K562 (cell line): ENCODE measurements at regions not wholly inside any gene's neighbourhood (a gene's known extent, or its start where the extent isn't known, plus 50 kb on each side); places are given as distances from the start of the nearest gene placed in this dataset.

Experiments used
- ATAC-seq: fragments of 200-7000 bp; cut with Tn5 transposase; 3 replicates; pipeline ENCODE4 v1.9.1; 2020; ENCODE audit warnings: moderate library complexity
- BruUV-seq: library from RNA; stranded (reverse); fragments of 400-500 nt; replicated peaks from 2 replicates; lab custom pipeline; 2021; lab: Mats Ljungman, UMichigan
- CTCF ChIA-PET: fragments of 300-600 bp; formaldehyde crosslinking; extraction: SDS; loops from one replicate; lab custom pipeline; 2021; ENCODE audit warnings: low intra/inter-chr PET ratio; lab: Yijun Ruan, JAX
- POLR2A ChIA-PET: fragments of 300-600, 350-650 bp; sonication (Branson Sonifier 250); formaldehyde crosslinking; extraction: SDS; loops from one replicate; lab custom pipeline; 2021; ENCODE audit warnings: antibody characterized with exemption, inconsistent platforms; lab: Yijun Ruan, JAX
- DNase-seq, 4 experiments: peaks; one replicate each; pipeline versions ENCODE4 v3.0.0 to v3.0.0-alpha.2; 2011 to 2018; ENCODE audit warnings: low spot score in 3 of 4, mixed read lengths in 3 of 4; ENCODE audit errors: extremely low read depth in 1 of 4
- FAIRE-seq: peaks from 2 replicates; lab custom pipeline; 2011; peaks lifted over from hg19 to GRCh38; lab: Jason Lieb, UNC
- H2AFZ ChIP-seq: 2 replicates; pipeline ENCODE4 v1.6.0; 2011; ENCODE audit warnings: low read depth, low read length, control low read depth, inconsistent platforms
- H3K27ac ChIP-seq: fragments of 200-600 bp; 3 replicates; pipeline ENCODE4 v1.8.0; 2011; ENCODE audit warnings: low read depth, mild to moderate bottlenecking, control low read depth, inconsistent platforms, low read length, moderate library complexity, mixed read lengths; ENCODE audit errors: extremely low read depth
- H3K27me3 ChIP-seq, 2 experiments: fragments of 300-600 bp in 1 of 2; 2 replicates in 1 of 2; 3 replicates in 1 of 2; pipeline versions ENCODE4 v1.6.0 to v1.8.0; 2011; ENCODE audit warnings: inconsistent platforms in 2 of 2, low read length in 2 of 2, mild to moderate bottlenecking in 1 of 2, mixed read lengths in 1 of 2, moderate library complexity in 1 of 2; ENCODE audit not compliant: control insufficient read depth in 2 of 2, insufficient read depth in 2 of 2
- H3K36me3 ChIP-seq: fragments of 300-600 bp; 3 replicates; pipeline ENCODE4 v1.8.0; 2011; ENCODE audit warnings: mild to moderate bottlenecking, low read length, inconsistent platforms; ENCODE audit not compliant: control insufficient read depth, insufficient read depth
- H3K4me1 ChIP-seq, 2 experiments: fragments of 200-600 bp in 1 of 2; replicated peaks in 1 of 2; 2 replicates in 1 of 2; 3 replicates in 1 of 2; pipeline versions ENCODE4 v1.5.1 to v1.8.0; 2011; ENCODE audit warnings: inconsistent platforms in 2 of 2, low read length in 2 of 2, mild to moderate bottlenecking in 1 of 2, mixed read lengths in 1 of 2, moderate library complexity in 1 of 2; ENCODE audit not compliant: control insufficient read depth in 2 of 2, insufficient read depth in 2 of 2
- H3K4me2 ChIP-seq: 2 replicates; pipeline ENCODE4 v1.6.1; 2011; ENCODE audit warnings: low read length, control low read depth, inconsistent platforms, mixed read lengths; ENCODE audit not compliant: insufficient read depth
- H3K4me3 ChIP-seq: fragments of 200-600 bp; sonication (generic), shearing (Covaris generic); 2 replicates; pipeline ENCODE4 v1.5.1; 2016; ENCODE audit warnings: control low read depth, inconsistent platforms
- H3K79me2 ChIP-seq: fragments of 200-600 bp; 3 replicates; pipeline ENCODE4 v1.8.0; 2011; ENCODE audit warnings: low read length, inconsistent platforms; ENCODE audit not compliant: control insufficient read depth, insufficient read depth
- H3K9ac ChIP-seq, 2 experiments: 2 replicates each; pipeline versions ENCODE4 v1.6.0 to v1.6.1; 2011; ENCODE audit warnings: low read depth in 2 of 2, low read length in 2 of 2, control low read depth in 1 of 2, inconsistent platforms in 1 of 2, mild to moderate bottlenecking in 1 of 2, mixed read lengths in 1 of 2; ENCODE audit not compliant: insufficient read depth in 1 of 2
- H3K9me1 ChIP-seq: one replicate; pipeline ENCODE4 v1.6.0; 2011; ENCODE audit warnings: inconsistent platforms, mild to moderate bottlenecking, low read length, moderate library complexity; ENCODE audit not compliant: control insufficient read depth, insufficient read depth
- H3K9me3 ChIP-seq: replicated peaks from 2 replicates; pipeline ENCODE4 v1.5.1; 2011; ENCODE audit warnings: low read depth, low read length, inconsistent platforms; ENCODE audit not compliant: control insufficient read depth, insufficient read depth
- H4K20me1 ChIP-seq: replicated peaks from 2 replicates; pipeline ENCODE4 v1.6.1; 2011; ENCODE audit warnings: low read length, inconsistent platforms, mixed read lengths; ENCODE audit not compliant: control insufficient read depth, insufficient read depth
- CHD4 ChIP-seq: fragments of 200-600 bp; sonication (generic); IDR thresholded peaks from 3 replicates; pipeline ENCODE4 v1.6.1; 2012; ENCODE audit warnings: low read depth, mild to moderate bottlenecking, mixed read lengths, low read length, inconsistent platforms; ENCODE audit not compliant: insufficient read depth, insufficient replicate concordance, poor library complexity, severe bottlenecking
- HMGN3 ChIP-seq: IDR thresholded peaks from 2 replicates; pipeline ENCODE4 v1.6.1; 2011; ENCODE audit warnings: borderline replicate concordance, low read depth, mild to moderate bottlenecking, mixed read lengths, low read length; ENCODE audit not compliant: insufficient read length; ENCODE audit errors: extremely low read depth
- LARP7 ChIP-seq: fragments of 450-650 bp; IDR thresholded peaks from 2 replicates; pipeline ENCODE4 v1.6.1; 2016
- POLR2G ChIP-seq: fragments of 200-400 bp; formaldehyde crosslinking; IDR thresholded peaks from 2 replicates; pipeline ENCODE4 v1.6.1; 2017; ENCODE audit warnings: low read depth, mild to moderate bottlenecking, antibody characterized with exemption, low read length, moderate library complexity
- RFX7 ChIP-seq: fragments of 250-450 bp; sonication (Bioruptor Pico); IDR thresholded peaks from 2 replicates; pipeline ENCODE4 v1.5.1; 2021; ENCODE audit warnings: mild to moderate bottlenecking
- RHOXF2B ChIP-seq: fragments of 250-450 bp; sonication (Bioruptor Pico); conservative IDR thresholded peaks from 2 replicates; pipeline ENCODE4 v1.5.1; 2021
- SMARCC2 ChIP-seq: fragments of 450-650 bp; IDR thresholded peaks from 2 replicates; pipeline ENCODE4 v1.6.1; 2017; ENCODE audit warnings: antibody characterized with exemption, moderate library complexity, mild to moderate bottlenecking, low read depth
- ZC3H8 ChIP-seq: fragments of 450-650 bp; IDR thresholded peaks from 2 replicates; pipeline ENCODE4 v1.6.1; 2017
- ZKSCAN3 ChIP-seq: fragments of 250-450 bp; sonication (Bioruptor Pico); IDR thresholded peaks from 2 replicates; pipeline ENCODE4 v1.4.0; 2020
- ZNF583 ChIP-seq: fragments of 250-450 bp; sonication (Bioruptor Pico); IDR thresholded peaks from 2 replicates; pipeline ENCODE4 v1.4.0; 2020
- WGBS: fragments of 100-300 bp; shearing (Covaris generic); methylation state at CpG from one replicate; pipeline ENCODE4 v1.1.6; 2016; ENCODE audit warnings: low coverage, mixed read lengths; ENCODE audit not compliant: insufficient coverage; ENCODE audit errors: missing lambda C conversion rate; 5-methylcytosine and 5-hydroxymethylcytosine counted together
- in situ Hi-C: fragments of 300-500 bp; cut with MboI; formaldehyde crosslinking; loops from 4 replicates; pipeline ENCODE4 v1.15.0; 2018; ENCODE audit warnings: inconsistent platforms, mixed read lengths
- intact Hi-C: fragments of 100-400 bp; cut with micrococcal nuclease; formaldehyde crosslinking; loops from 2 replicates; pipeline ENCODE4 v1.14.2; 2022

DNA sequence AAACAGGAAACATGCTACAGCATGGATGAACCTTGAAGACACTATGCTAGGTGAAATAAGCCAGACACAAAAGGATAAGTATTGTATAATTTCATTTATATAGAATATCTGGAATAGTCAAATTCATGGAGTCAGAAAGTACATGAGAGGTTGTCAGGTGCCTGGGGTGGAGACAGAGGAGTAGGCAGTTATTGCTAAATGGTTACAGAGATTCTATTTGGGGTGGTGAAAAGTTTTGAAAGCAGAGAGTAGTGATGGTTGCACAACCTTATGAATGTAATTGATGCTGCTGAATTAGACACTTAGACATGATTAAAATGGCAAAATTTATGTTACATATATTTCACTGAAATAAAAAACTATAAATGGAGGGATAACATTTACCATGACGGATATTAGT is 197.4 kb downstream of the VAPA start:
- TF ChIP-seq ZC3H8 (no peak), LARP7 (no peak), RHOXF2B (no peak), CHD4 (no peak), HMGN3 (no peak), SMARCC2 (no peak), ZKSCAN3 (CRISPR knock-in tag) (no peak), POLR2G (no peak), ZNF583 (CRISPR knock-in tag) (no peak), RFX7 (CRISPR knock-in tag) (no peak)
- H3K27ac ChIP-seq = no peak overlapping the region
- no peaks in the 10 kb centered on the region for H3K36me3 ChIP-seq
- in situ Hi-C loops (no loop called here), intact Hi-C loops (no loop called here)
- 3% methylated on average over 1 of the region's 1 CpG for WGBS
- H3K4me1 ChIP-seq = no peaks in the 10 kb centered on the region
- no peak overlapping the region for H3K4me2 ChIP-seq
- H3K9me3 ChIP-seq = no peaks in the 10 kb centered on the region
- no peak overlapping the region for H2AFZ ChIP-seq
- no TSS peak for BruUV-seq
- no peaks in the 10 kb centered on the region for H4K20me1 ChIP-seq
- CTCF ChIA-PET = no interaction called here
- no peak for DNase-seq
- no peaks in the 10 kb centered on the region for H3K9me1 ChIP-seq
- FAIRE-seq = no peak
- H3K4me3 ChIP-seq = no peak overlapping the region
- POLR2A ChIA-PET = no interaction called here
- no peak for ATAC-seq
- H3K27me3 ChIP-seq = peaks cover 6 to 13% of the 10 kb centered on the region in 2 experiments; a peak in 4 of 5 replicates
- H3K79me2 ChIP-seq = no peaks in the 10 kb centered on the region
- no peak overlapping the region for H3K9ac ChIP-seq
